ENCODE measurements at regions not wholly inside any gene's neighbourhood (a gene's known extent, or its start where the extent isn't known, plus 50 kb on each side); places are given as distances from the start of the nearest gene placed in this dataset.

DNA sequence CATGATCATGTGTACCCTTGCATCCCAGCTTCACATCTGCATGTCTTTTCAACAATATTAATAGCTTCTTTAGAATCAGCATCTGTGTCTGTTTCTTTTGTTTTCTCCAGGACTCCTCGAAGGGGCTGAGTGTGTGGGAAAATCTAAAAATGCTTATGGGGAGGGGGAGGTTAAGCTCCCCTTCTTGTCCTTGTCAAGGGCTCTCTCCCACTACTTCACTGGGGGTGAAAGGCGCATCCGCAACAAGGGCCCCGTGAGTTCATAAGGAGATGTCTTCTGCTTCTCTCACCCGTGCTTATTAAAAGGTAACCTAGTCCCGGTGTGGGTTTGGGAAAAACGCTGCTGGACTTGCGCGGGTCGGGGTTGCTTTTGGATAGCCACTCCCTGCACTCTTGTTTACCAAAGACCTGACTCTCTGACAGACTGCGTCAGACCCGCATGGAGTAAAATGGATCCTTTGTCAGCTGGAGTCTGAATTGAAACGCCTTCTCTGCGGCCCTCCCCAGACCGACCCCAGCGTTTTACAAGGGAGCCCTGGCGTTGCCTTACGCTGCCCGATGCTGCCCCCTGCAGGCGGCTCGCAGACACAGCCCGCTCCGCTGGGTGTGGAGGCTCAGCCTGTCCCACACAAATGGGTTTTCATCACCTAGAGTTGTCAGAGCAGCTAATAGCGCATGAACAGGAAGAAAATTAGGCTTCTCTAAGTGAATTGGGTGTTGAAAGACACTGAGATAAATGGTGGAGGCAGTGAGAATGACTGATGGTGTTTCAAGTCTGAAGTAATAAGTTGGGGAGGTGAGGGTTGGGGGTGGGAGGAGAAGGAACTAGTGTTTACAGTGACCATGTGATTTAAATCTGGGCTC lies 53.8 kb downstream of the IER5 start:
- peak; percentile 44 to 60 for DNase-seq

DNA sequence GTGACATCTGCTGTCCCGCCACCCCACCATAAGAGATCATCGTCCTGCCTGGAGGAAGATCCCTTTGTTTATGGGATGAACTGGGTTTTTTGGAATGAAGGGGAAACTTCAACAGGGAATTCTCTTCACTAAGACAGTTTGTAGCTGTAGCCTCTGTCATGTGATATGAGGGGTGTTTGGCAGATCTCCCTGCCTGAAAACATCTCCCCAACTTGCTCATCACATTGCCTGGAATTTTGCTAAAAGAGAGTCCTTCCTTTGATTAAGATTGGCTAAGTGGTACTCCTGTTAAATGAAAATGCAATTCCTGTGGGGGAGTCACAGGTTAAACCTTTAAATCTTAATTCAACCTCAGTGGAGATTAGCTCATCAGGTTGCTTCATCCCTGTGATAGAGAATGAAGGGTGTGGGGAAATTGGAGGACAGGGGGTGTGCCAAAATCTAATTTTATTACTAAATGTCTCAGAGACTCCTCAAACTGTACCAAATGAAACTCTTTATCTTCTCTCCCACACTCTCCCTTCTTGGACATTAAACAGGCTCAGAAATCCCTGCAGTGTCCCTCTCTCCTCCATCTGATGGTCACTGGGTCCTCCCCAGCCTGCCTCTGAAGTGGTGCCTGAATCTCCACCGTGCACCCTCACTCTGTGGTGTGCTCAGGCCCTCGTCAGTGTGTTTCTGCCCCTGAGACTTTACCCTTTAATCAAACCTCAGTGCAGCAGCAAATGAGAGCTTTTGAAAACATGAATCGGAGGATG lies 54.8 kb downstream of the IER5 start:
- DNase-seq: no peak

DNA sequence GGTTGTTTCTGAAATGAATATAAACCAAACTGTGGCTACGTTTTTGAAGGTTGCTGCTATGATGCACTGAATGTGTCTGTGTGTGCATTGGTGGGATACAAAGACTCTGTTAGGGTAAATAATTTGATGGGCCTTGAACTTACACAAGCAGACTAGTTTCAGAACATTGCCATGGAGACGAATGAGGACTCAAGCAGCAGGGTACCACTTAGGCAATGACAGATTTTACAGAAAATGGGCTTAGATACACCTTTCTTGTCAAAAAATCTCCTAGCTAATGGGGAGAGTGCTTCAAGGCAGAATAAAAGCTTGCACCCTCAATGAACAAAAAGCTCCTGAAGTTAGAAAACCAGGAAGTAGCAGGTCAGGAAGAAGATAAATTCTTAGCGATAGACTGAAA lies 55.7 kb downstream of the IER5 start:
- DNase-seq: no peak

DNA sequence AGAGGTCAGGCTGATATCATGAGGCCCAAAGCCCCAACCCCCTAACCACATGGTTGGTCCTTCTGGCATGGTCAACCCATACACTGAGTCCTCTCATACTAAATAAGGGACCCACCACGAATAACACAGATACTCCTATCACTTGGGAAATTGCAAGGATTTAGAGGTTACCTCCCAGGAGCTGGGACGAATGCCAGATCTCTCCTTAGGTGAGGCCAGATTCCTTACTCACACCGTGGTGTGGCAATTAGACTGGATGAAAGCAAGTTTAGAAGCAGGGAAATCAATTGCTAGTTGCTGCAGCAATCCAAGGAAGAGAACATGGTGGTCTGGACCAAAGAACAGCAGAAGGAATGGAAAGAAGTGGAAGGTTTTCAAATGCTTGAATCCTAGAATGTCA lies 60.1 kb downstream of the IER5 start:
- DNase-seq: no peak

DNA sequence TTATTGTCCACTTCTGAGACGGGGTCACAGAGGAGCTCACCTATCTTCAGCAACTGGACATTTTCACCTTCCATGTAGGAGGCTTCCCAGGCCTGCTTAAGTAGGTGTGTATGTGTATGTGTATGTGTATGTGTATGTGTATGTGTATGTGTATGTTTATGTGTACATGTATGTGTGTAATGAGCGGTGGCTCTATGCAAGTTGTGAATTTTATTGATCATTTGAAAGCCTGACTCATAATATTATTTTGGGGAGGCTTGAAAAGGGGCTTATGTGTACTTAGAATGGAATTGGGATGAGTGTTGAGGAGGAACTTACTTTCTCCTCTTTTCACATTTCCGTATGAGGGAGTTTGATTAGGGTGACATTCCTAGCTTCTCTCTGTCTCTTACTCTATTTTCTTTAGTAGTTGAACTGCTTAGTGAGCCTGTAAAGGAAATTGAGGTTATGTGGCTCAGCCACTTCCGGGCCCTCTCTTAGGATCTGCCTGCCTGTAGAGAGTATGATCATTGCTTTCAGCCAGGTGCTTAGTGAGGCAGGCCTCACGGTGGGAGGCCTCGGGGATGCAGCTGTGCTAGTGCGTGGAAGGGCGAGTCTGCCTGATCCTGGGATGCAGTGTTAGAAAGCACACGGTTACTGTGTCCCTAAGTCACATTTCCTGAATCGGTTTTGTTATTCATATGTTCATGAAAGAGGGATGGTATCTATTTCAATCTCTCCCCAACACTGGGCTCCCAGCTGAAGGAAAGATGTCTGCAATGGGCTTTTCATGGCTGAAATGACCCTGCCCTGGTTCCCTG lies 61.0 kb downstream of the IER5 start:
- DNase-seq: no peak

DNA sequence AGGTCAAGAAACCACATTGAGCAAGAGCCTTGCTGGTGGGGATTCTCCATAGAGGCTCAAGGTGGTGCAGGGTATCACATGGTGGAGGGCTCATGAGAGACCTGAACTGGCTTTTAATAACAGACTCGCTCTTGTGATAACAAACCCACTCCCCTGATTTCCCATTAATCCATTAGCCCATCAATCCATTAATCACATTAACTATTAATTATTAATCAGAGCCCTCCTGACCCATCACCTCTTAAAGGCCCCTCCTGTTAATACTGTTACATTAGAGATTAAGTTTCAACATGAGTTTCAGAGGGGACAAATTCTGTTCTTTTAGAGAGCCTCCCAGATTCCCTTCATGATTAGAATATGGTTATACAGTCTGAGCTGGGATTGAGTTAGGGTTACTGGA lies 61.8 kb downstream of the IER5 start:
- no peak for DNase-seq

- no peak for DNase-seq
Measured at GRCh38 chr1:181150842-181151241, 62.3 kb downstream of the IER5 start.

- DNase-seq: no peak
Measured at GRCh38 chr1:181151378-181152326, 63.2 kb downstream of the IER5 start.

- DNase-seq: no peak
Measured at GRCh38 chr1:181152892-181153633, 64.6 kb downstream of the IER5 start.

- DNase-seq: no peak
Measured at GRCh38 chr1:181153634-181153961, 65.1 kb downstream of the IER5 start.

- no peak for DNase-seq
Measured at GRCh38 chr1:181155339-181155738, 66.8 kb downstream of the IER5 start.

DNA sequence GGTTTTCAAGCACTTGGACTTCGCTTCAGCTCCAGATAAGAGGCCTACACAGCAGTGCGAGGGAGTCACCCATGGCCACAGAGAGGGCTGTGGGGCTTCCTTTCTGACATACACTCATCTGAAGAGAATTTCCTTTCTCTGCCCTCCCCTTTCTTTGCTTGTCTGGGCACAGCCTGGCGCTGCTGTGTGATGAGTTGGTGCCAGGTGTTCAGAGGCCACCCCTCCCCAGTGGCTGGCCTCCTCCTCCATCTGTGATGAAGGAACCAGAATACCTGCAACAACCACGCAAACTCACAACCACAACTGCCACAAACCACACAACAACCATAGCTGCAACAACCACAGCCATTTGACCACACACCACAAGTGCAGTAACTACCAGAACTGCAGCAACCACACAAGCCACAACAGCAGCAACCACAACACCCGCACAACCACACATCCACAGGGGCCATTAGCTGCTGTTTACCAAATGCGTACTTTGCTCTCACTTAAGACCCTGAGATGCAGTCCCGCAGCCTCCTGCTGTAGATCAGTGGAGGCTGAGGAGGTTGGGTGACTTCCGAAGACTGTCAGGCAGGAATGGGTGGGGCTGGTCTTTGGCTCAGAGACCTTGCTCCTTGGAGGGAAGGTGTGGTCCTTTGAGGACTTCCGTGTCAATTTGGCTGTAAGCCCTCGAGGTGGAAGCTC lies 71.1 kb downstream of the IER5 start:
- DNase-seq: no peak

GRCh38 chr1:181160322-181160721 lies 71.8 kb downstream of the IER5 start:
- DNase-seq: no peak

DNA sequence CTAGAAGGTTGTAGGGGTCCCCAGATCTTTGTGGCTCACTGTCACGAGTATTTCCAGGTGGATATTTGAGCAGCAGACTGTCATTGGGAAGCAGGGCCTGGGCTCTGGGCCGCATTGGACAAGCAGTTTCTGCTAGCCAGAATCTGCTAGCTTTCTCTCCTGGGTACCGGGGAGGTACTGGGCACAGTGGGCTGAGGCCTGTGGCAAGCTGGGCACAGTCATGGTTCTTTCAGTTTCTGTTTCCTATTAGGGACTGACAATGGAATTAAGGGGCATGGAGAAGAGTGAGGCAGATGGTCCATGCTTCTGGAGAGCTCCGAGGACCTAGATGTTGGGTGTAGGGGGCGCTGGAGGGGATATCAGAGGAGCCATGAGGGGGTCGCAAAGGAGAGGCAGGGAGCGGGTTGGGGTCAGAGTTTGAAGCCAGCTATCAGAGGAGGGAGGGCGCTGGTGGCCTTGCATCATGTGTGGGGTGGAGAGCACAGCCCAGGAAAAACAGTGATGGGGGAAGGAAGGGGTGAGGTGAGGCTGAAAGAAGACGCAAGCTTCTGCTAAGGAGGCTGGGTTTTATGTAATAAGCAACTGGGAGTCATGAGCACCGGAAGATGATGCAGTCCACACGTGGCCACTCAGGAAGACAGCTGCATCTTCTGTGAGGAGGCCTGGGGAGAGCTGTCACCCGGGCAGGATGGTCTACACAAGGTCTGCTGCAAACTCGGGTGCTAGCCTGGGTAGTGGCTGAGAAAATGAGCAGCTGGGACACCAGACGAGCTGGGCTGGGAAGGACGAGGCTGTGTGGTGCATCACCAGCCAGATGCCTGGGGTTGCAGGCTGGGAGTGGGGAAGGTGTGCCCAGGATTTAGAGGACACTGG lies 72.7 kb downstream of the IER5 start:
- DNase-seq: no peak

GRCh38 chr1:181163662-181164061 lies 75.2 kb downstream of the IER5 start:
- no peak for DNase-seq

DNA sequence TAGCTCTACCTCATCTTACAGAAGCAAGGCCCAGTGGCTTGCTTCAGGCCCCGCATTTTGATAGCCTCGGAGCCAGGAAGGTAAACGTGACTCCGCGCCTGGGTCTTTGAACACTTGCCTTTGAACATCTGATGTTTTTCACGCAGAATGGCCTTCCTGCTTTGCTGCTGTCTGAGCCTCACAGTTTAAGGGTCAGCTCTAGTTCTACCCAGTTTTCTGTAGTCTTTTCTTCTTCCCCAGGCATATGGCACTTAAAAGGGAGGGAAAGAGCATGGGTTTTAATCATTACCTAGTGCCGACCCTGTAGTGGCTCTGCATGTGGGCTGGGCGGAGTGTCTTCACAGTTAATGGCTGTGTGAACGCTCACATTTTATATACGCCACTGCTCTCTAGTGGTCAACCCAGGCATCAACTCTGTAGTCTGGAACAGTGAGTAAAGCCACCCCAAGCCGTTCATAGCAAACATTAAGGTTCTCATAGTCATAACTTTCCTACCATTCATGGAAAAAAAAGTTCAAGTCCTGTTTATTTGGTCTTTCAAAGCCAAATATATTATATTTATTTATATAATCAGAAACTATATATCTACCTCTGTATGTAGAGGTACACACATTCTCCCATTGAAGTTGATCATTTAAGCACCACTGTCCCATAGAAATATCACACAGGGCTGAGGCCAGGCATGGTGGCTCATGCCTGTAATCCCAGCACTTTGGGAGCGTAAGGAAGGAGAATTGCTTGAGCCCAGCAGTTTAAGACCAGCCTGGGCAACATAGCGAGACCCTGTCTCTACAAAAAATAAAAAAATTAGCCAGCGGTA lies 78.1 kb downstream of the IER5 start:
- peak in 1 of 2 experiments; percentile 40 for DNase-seq

DNA sequence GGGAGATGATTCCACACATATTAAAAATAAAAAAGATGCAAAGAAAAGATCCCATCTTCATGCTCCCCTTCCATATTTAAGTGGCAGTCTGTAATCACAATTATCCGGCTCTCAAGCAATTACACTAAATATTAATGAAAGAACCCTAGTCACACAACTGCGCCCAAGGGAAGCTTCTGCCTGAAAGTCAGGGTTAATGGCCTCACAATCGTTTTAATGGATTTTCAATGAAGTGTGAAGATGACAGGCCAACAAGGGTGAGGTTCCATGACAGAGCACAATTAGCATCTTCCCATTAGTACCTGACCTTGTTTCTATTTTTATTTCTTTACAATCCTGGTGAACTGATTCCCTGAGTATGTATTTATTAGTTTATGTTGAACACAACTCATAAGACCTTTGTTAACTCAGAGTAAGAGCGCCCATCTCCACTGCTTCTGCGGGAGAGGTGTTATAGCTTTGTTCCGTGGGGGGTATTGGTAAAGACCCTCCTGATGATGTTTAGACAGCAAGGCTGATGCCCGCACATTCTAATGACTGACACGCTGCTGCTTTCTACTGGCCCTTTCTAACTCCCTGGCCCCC lies 80.9 kb downstream of the IER5 start:
- DNase-seq: no peak

DNA sequence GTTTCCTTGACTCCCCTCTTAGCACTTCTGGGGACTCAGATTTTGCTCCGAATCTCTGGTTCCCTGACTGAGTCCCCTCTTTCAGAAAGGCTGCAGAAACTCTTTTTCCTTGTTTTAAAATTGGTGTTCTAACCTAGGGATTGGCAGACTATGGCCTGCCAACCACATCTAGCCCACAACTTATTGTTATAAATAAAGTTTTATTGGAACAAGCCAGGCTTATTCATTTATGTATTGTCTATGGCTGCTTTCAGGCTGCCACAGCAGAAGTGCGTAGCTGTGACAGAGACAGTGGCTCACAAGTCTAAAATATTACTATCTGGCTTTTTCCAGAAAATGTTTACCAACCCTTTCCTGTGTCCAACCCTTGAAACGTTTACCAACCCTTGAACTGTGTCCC lies 81.7 kb downstream of the IER5 start:
- DNase-seq: no peak

- no peak for DNase-seq
Measured at GRCh38 chr1:181172082-181172481, 83.6 kb downstream of the IER5 start.

Measured in NCI-H1930 (cell line).